ENCODE measurements at regions not wholly inside any gene's neighbourhood (a gene's known extent, or its start where the extent isn't known, plus 50 kb on each side); places are given as distances from the start of the nearest gene placed in this dataset.

- Mint-ChIP-seq H3K36me3 (ENCODE audit: unreplicated experiment) (no peaks in the 10 kb centered on the region), H3K27ac (ENCODE audit: unreplicated experiment) (no peak overlapping the region), H3K27me3 (ENCODE audit: unreplicated experiment) (peaks cover 3% of the 10 kb centered on the region), H3K4me1 (ENCODE audit: low read depth, unreplicated experiment) (no peaks in the 10 kb centered on the region), H3K9me3 (ENCODE audit: unreplicated experiment) (no peaks in the 10 kb centered on the region), H3K4me3 (ENCODE audit: unreplicated experiment) (no peak overlapping the region)
- no peak for TF ChIP-seq CTCF (IDR thresholded peaks at IDR 0.05; ENCODE audit: partially characterized antibody, unreplicated experiment)
- DNase-seq, result no peak
Observed at GRCh38 chr5:155905364-155905763, 421.6 kb upstream of the SGCD start.

GRCh38 chr5:155906046-155906445 lies 420.9 kb upstream of the SGCD start:
- Mint-ChIP-seq H3K9me3 (ENCODE audit: unreplicated experiment) (no peaks in the 10 kb centered on the region), H3K4me3 (ENCODE audit: unreplicated experiment) (no peak overlapping the region), H3K4me1 (ENCODE audit: low read depth, unreplicated experiment) (no peaks in the 10 kb centered on the region), H3K27ac (ENCODE audit: unreplicated experiment) (no peak overlapping the region), H3K27me3 (ENCODE audit: unreplicated experiment) (peaks cover 3% of the 10 kb centered on the region), H3K36me3 (ENCODE audit: unreplicated experiment) (no peaks in the 10 kb centered on the region)
- no peak for TF ChIP-seq CTCF (IDR thresholded peaks at IDR 0.05; ENCODE audit: partially characterized antibody, unreplicated experiment)
- no peak for DNase-seq

GRCh38 chr5:155908543-155908942 lies 418.4 kb upstream of the SGCD start:
- no peak for TF ChIP-seq CTCF (IDR thresholded peaks at IDR 0.05; ENCODE audit: partially characterized antibody, unreplicated experiment)
- Mint-ChIP-seq H3K27ac (ENCODE audit: unreplicated experiment) (no peak overlapping the region), H3K27me3 (ENCODE audit: unreplicated experiment) (peaks cover 3% of the 10 kb centered on the region), H3K36me3 (ENCODE audit: unreplicated experiment) (no peaks in the 10 kb centered on the region), H3K9me3 (ENCODE audit: unreplicated experiment) (no peaks in the 10 kb centered on the region), H3K4me1 (ENCODE audit: low read depth, unreplicated experiment) (no peaks in the 10 kb centered on the region), H3K4me3 (ENCODE audit: unreplicated experiment) (no peak overlapping the region)
- no peak for DNase-seq

GRCh38 chr5:155912291-155912690 lies 414.7 kb upstream of the SGCD start:
- Mint-ChIP-seq H3K9me3 (ENCODE audit: unreplicated experiment) (no peaks in the 10 kb centered on the region), H3K4me3 (ENCODE audit: unreplicated experiment) (no peak overlapping the region), H3K27me3 (ENCODE audit: unreplicated experiment) (no peaks in the 10 kb centered on the region), H3K36me3 (ENCODE audit: unreplicated experiment) (no peaks in the 10 kb centered on the region), H3K27ac (ENCODE audit: unreplicated experiment) (no peak overlapping the region), H3K4me1 (ENCODE audit: low read depth, unreplicated experiment) (no peaks in the 10 kb centered on the region)
- DNase-seq, result no peak
- TF ChIP-seq CTCF (IDR thresholded peaks at IDR 0.05; ENCODE audit: partially characterized antibody, unreplicated experiment), result no peak

- Mint-ChIP-seq H3K4me1 (ENCODE audit: low read depth, unreplicated experiment) (no peaks in the 10 kb centered on the region), H3K27me3 (ENCODE audit: unreplicated experiment) (no peaks in the 10 kb centered on the region), H3K4me3 (ENCODE audit: unreplicated experiment) (no peak overlapping the region), H3K9me3 (ENCODE audit: unreplicated experiment) (no peaks in the 10 kb centered on the region), H3K36me3 (ENCODE audit: unreplicated experiment) (no peaks in the 10 kb centered on the region), H3K27ac (ENCODE audit: unreplicated experiment) (no peak overlapping the region)
- DNase-seq, result no peak
- no peak for TF ChIP-seq CTCF (IDR thresholded peaks at IDR 0.05; ENCODE audit: partially characterized antibody, unreplicated experiment)
Observed at GRCh38 chr5:155914766-155915165, 412.2 kb upstream of the SGCD start.
